ENCODE measurements at regions not wholly inside any gene's neighbourhood (a gene's known extent, or its start where the extent isn't known, plus 50 kb on each side); places are given as distances from the start of the nearest gene placed in this dataset.
A peak's percentile ranks its signal among the peaks of the same experiment; 100 is the strongest.

DNA sequence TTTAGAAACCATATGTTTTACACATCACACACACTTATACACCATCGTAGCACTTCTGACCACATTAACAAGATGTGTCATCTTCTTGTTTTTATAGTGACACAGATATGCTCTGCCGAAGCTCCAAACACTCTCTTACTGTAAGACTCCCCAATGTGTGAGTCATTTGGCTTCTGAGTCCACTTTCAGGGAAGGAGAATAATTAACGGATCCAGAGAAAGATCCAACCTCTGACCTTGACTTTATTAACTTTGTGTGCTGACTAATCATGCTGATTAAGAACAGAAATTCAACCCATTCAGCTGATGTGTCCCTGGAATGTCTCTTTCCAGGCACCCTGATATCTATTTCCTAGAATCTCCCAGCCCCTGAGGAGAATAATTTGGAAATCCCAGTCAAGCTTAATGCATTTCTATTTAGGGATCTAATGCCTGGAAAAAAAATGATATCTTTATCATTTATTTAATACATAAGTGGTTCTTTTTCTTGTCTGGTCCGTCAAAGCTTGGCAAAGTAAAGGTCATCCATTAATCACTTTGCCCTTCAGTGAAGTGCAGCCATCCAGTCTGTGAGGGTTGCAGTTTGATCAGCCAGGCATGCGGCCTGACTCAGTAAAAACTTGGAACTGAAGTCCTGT lies 615.8 kb upstream of the SYT4 start:
- TF ChIP-seq ZFP30 (CRISPR knock-in tag; IDR thresholded peaks at IDR 0.05) (no peak), OSR1 (CRISPR knock-in tag; IDR thresholded peaks at IDR 0.05) (peak; percentile 95), ESRRG (CRISPR knock-in tag; IDR thresholded peaks at IDR 0.05) (no peak), ZFP3 (CRISPR knock-in tag; IDR thresholded peaks at IDR 0.05) (peak; percentile 63; the same call in 1 of the 2 replicates), GLIS3 (CRISPR knock-in tag; IDR thresholded peaks at IDR 0.05) (no peak), TOX (CRISPR knock-in tag; IDR thresholded peaks at IDR 0.05; ENCODE audit: borderline replicate concordance) (peak; percentile 41), CSDC2 (CRISPR knock-in tag; IDR thresholded peaks at IDR 0.05) (no peak), ISL1 (CRISPR knock-in tag; IDR thresholded peaks at IDR 0.05) (peak; percentile 98), ZC3H10 (CRISPR knock-in tag; IDR thresholded peaks at IDR 0.05) (peak; percentile 79), ZNF8 (CRISPR knock-in tag; IDR thresholded peaks at IDR 0.05) (no peak), RARB (CRISPR knock-in tag; IDR thresholded peaks at IDR 0.05) (0 out of 2 replicates have a peak, but pooled peaks have one; percentile 14), ZNF565 (CRISPR knock-in tag; conservative IDR thresholded peaks at IDR 0.05; ENCODE audit: low read depth) (no peak), BACH2 (CRISPR knock-in tag; IDR thresholded peaks at IDR 0.05; ENCODE audit: borderline replicate concordance) (no peak), ZNF70 (CRISPR knock-in tag; IDR thresholded peaks at IDR 0.05) (no peak), PPARA (CRISPR knock-in tag; IDR thresholded peaks at IDR 0.05; ENCODE audit: borderline replicate concordance) (no peak), ARNTL (CRISPR knock-in tag; IDR thresholded peaks at IDR 0.05; ENCODE audit: borderline replicate concordance, low read depth) (no peak), TCF4 (CRISPR knock-in tag; IDR thresholded peaks at IDR 0.05; ENCODE audit: borderline replicate concordance) (no peak; the same call in 1 of the 2 replicates), SNAI2 (CRISPR knock-in tag; IDR thresholded peaks at IDR 0.05) (peak; percentile 83; the same call in 1 of the 2 replicates)
- TF ChIP-seq, protein P1, sequence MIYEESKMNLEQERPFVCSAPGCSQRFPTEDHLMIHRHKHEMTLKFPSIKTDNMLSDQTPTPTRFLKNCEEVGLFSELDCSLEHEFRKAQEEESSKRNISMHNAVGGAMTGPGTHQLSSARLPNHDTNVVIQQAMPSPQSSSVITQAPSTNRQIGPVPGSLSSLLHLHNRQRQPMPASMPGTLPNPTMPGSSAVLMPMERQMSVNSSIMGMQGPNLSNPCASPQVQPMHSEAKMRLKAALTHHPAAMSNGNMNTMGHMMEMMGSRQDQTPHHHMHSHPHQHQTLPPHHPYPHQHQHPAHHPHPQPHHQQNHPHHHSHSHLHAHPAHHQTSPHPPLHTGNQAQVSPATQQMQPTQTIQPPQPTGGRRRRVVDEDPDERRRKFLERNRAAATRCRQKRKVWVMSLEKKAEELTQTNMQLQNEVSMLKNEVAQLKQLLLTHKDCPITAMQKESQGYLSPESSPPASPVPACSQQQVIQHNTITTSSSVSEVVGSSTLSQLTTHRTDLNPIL (CRISPR knock-in tag; IDR thresholded peaks at IDR 0.05; ENCODE audit: low read depth) = peak; percentile 63
- TF ChIP-seq, protein P2, sequence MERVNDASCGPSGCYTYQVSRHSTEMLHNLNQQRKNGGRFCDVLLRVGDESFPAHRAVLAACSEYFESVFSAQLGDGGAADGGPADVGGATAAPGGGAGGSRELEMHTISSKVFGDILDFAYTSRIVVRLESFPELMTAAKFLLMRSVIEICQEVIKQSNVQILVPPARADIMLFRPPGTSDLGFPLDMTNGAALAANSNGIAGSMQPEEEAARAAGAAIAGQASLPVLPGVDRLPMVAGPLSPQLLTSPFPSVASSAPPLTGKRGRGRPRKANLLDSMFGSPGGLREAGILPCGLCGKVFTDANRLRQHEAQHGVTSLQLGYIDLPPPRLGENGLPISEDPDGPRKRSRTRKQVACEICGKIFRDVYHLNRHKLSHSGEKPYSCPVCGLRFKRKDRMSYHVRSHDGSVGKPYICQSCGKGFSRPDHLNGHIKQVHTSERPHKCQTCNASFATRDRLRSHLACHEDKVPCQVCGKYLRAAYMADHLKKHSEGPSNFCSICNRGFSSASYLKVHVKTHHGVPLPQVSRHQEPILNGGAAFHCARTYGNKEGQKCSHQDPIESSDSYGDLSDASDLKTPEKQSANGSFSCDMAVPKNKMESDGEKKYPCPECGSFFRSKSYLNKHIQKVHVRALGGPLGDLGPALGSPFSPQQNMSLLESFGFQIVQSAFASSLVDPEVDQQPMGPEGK (CRISPR knock-in tag; IDR thresholded peaks at IDR 0.05; ENCODE audit: borderline replicate concordance) = peak; percentile 75; the same call in 1 of the 2 replicates
- TF ChIP-seq, protein P3, sequence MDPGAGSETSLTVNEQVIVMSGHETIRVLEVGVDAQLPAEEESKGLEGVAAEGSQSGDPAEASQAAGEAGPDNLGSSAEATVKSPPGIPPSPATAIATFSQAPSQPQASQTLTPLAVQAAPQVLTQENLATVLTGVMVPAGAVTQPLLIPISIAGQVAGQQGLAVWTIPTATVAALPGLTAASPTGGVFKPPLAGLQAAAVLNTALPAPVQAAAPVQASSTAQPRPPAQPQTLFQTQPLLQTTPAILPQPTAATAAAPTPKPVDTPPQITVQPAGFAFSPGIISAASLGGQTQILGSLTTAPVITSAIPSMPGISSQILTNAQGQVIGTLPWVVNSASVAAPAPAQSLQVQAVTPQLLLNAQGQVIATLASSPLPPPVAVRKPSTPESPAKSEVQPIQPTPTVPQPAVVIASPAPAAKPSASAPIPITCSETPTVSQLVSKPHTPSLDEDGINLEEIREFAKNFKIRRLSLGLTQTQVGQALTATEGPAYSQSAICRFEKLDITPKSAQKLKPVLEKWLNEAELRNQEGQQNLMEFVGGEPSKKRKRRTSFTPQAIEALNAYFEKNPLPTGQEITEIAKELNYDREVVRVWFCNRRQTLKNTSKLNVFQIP (CRISPR knock-in tag; IDR thresholded peaks at IDR 0.05; ENCODE audit: borderline replicate concordance, low read depth) = no peak
- TF ChIP-seq, protein P4, sequence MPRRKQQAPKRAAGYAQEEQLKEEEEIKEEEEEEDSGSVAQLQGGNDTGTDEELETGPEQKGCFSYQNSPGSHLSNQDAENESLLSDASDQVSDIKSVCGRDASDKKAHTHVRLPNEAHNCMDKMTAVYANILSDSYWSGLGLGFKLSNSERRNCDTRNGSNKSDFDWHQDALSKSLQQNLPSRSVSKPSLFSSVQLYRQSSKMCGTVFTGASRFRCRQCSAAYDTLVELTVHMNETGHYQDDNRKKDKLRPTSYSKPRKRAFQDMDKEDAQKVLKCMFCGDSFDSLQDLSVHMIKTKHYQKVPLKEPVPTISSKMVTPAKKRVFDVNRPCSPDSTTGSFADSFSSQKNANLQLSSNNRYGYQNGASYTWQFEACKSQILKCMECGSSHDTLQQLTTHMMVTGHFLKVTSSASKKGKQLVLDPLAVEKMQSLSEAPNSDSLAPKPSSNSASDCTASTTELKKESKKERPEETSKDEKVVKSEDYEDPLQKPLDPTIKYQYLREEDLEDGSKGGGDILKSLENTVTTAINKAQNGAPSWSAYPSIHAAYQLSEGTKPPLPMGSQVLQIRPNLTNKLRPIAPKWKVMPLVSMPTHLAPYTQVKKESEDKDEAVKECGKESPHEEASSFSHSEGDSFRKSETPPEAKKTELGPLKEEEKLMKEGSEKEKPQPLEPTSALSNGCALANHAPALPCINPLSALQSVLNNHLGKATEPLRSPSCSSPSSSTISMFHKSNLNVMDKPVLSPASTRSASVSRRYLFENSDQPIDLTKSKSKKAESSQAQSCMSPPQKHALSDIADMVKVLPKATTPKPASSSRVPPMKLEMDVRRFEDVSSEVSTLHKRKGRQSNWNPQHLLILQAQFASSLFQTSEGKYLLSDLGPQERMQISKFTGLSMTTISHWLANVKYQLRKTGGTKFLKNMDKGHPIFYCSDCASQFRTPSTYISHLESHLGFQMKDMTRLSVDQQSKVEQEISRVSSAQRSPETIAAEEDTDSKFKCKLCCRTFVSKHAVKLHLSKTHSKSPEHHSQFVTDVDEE (CRISPR knock-in tag; IDR thresholded peaks at IDR 0.05) = no peak
- TF ChIP-seq, protein P5, sequence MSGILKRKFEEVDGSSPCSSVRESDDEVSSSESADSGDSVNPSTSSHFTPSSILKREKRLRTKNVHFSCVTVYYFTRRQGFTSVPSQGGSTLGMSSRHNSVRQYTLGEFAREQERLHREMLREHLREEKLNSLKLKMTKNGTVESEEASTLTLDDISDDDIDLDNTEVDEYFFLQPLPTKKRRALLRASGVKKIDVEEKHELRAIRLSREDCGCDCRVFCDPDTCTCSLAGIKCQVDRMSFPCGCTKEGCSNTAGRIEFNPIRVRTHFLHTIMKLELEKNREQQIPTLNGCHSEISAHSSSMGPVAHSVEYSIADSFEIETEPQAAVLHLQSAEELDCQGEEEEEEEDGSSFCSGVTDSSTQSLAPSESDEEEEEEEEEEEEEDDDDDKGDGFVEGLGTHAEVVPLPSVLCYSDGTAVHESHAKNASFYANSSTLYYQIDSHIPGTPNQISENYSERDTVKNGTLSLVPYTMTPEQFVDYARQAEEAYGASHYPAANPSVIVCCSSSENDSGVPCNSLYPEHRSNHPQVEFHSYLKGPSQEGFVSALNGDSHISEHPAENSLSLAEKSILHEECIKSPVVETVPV (CRISPR knock-in tag; IDR thresholded peaks at IDR 0.05) = peak; percentile 66; the same call in 1 of the 2 replicates
- ATAC-seq = peak; percentile 92

DNA sequence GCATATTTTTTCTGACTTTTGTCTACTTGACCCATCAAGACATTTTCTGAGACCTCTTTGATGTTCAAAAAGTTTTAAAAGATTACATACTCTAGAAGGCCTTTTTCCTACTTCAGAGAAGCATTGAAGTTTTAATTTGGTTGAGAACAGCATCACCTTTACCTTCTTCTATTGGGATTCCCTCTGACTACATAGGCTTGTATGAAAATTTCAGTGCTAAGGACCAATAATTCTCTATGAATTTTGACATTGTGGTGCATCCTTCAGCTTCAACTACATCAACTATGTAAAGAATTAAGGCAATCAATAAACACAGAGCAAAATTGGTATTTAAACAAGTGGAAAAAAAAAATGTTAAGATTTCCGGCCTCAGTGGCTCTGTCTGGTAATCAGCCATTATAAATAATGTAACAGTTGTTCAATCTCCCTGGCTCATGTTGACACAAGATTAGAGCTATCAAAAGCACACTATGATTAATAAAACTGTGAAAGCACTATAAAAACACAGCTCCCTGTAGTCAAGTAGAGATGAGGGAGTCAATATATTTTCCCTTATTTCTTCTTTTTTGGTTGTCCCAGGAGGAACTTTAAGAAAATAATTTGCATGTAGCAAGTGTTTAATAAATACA lies 627.0 kb upstream of the SYT4 start:
- ATAC-seq = no peak
- TF ChIP-seq ZNF70 (CRISPR knock-in tag; IDR thresholded peaks at IDR 0.05) (no peak), TCF4 (CRISPR knock-in tag; IDR thresholded peaks at IDR 0.05; ENCODE audit: borderline replicate concordance) (no peak), OSR1 (CRISPR knock-in tag; IDR thresholded peaks at IDR 0.05) (no peak), BACH2 (CRISPR knock-in tag; IDR thresholded peaks at IDR 0.05; ENCODE audit: borderline replicate concordance) (no peak), TOX (CRISPR knock-in tag; IDR thresholded peaks at IDR 0.05; ENCODE audit: borderline replicate concordance) (no peak), ZFP3 (CRISPR knock-in tag; IDR thresholded peaks at IDR 0.05) (no peak), ZNF8 (CRISPR knock-in tag; IDR thresholded peaks at IDR 0.05) (no peak), SNAI2 (CRISPR knock-in tag; IDR thresholded peaks at IDR 0.05) (no peak), GLIS3 (CRISPR knock-in tag; IDR thresholded peaks at IDR 0.05) (no peak)
- TF ChIP-seq, protein P4 (CRISPR knock-in tag; IDR thresholded peaks at IDR 0.05) = no peak
- TF ChIP-seq, protein P5 (CRISPR knock-in tag; IDR thresholded peaks at IDR 0.05) = no peak

All from SK-N-SH treated with all-trans-retinoic acid at 6 μM for 48 hours (cell line).